ENCODE measurements at regions not wholly inside any gene's neighbourhood (a gene's known extent, or its start where the extent isn't known, plus 50 kb on each side); places are given as distances from the start of the nearest gene placed in this dataset.

DNA sequence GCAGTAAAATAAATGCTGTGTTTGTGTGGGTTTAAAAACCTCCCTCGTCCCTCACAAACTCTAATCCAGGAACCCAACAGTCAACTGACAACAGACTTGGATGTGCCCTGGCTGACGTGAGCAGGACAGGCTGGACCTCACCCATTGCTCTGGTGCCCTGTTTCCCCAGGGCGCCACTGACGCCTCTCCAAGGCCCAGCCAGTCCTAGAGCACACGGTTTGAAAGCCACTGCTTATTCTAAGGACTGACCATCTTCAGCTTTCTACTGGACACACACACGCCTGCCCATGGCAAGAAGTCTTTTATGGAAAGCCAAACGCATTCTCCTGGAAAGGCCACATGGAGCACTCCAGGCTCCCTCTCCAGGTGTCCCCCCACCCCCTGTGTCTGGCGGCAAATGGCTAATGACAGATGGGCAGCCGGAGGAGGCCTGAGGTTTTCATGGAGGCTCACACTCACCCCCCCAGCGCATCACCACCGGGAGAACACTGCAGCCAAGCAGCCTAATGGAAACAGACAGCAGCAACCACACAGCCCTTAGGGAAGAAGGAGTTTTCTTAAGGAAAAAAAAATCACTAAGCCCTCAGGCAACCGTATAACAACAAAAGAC, 319.2 kb downstream of the SOX9 start:
- no peak for DNase-seq (ENCODE audit: low read depth in 4 of 4, low spot score in 3 of 4)

DNA sequence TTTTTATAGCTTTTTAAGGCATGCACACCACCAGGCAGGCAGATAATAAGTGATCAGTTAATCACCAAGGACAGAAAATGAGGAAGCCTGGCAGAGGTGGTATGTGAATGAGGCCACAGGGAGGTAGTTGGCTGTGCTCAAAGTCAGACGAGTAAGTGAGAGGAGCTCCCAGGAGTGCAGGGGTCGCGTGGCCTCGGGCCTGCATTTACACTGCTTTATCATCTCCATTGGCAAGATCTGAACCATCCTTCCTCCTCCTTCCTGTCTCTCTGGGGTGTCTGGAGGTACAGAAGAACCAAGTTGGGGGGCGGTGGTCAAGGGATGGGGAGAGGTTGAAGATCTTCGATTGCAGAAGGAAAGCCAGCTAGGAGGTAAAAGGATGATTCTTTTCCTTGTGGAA, 320.1 kb downstream of the SOX9 start:
- DNase-seq (ENCODE audit: low read depth in 4 of 4, low spot score in 3 of 4), result no peak

DNA sequence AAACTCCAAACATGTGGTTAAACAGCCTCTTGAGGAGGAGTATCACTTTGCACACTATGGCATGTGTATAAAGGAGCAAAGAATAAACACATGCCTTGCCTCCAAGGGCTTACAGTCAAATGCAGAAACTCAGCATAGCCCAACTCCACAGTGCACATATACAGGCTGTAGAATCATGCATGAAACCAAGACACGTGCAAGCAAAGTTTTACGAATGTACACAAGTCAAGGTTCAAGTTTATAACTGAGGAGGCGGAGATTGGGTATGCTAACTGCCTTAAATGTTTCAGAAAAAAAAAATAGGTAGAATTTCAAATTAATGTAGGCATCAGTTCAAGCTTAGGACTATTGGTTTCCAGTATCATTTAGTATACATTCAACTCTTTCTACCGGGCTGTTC, 321.1 kb downstream of the SOX9 start:
- DNase-seq (ENCODE audit: low read depth in 4 of 4, low spot score in 3 of 4), result no peak

GRCh38 chr17:72444517-72445054, 323.8 kb downstream of the SOX9 start:
- DNase-seq (ENCODE audit: low read depth in 4 of 4, low spot score in 3 of 4), result no peak

DNA sequence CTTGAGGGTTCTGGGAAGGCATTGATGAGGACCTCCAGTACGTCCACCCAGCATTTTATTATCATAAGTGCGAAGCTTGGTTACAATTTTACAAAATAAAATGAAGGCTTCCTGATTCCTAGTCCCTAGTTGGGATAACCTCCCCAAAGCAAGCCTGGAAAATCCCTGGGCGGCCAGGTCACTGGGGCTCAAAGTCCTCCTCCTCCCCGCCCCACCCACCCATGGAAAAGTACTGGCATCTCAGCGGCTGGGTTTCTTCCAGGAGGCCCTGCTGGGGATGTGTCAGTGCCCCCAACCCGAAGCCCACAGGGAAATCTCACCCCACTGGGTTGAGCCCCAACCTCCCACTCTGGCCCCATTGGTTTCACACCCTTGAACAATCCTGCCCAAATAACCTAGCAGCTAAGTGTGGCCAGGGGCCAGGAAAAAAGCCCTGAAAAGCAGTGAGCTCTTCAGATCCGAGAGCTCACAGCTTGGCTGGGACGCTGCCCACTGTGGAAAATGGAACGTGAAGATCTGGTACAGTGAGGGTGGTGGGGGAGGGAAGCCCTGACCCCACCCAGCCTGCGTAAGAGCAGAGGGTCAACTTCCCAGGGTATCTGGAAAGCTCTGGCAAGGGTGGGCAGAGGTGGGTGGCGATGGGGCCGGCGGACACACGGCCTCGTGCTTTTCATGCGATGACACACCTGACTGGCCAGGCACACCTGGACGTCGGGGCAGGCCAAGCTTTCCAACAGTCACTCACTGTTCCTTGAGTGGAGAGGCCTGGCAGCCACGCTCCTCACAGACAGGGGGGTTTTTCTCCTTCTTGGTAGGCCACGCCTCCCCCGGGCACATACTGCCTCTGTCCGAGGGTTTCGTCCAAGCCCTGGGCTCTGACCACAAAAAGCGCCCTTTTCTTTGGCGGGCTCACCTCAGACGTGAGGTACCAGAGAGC, 324.5 kb downstream of the SOX9 start:
- no peak for DNase-seq (ENCODE audit: low read depth in 4 of 4, low spot score in 3 of 4)

DNA sequence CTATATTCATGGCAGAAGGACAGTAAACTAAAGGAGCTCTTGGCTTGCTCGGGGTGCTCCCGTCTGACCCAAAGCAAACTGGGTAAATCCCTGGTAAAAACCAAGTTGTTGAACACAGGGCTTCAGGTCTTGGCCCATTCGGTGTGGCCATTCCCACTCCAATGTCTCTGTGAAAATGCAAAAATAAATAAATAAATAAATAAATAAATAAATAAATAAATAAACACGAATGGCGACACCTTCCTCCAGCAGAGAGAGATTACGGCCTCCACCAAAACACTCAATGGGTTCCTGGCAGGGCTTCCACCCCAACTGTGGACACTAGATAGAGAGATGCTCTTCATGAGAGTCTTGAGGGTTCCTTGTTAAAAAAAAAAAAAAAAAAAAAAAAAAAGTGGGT, 325.3 kb downstream of the SOX9 start:
- no peak for DNase-seq (ENCODE audit: low read depth in 4 of 4, low spot score in 3 of 4)

DNA sequence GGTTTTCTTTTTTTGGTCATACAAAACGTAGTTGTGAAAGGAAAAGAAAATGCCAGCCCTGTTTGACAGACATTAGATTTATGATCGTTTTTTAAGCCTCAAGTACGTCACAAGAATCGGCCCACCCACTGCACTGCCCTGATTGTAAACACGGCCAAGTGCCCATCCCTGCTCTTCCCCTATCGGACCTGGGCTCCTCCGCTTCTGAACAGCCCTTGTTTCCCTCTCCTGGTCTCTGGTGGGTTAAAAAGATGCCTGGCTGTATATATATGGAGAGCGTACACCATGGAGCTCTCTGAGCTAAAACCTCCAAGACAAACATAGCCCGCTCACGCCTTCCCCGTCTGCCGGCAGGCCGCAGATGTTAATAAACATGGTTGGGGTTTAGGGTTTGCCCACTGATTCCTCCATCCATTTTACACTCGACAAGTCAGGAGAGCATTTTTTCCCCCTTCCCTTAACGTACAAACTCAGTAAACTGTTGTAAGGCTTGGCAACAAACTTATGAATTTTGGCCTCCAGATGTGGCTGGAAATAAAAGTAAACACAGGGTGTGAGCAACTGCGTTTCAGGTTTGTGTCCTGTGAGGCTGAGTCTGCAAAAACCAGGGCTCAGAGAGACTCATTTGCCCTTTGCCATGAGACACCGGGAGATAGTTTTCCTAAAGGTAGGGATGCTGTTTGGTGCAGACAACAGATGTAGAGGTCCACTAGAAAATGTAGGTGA, 325.9 kb downstream of the SOX9 start:
- no peak for DNase-seq (ENCODE audit: low read depth in 4 of 4, low spot score in 3 of 4)

DNA sequence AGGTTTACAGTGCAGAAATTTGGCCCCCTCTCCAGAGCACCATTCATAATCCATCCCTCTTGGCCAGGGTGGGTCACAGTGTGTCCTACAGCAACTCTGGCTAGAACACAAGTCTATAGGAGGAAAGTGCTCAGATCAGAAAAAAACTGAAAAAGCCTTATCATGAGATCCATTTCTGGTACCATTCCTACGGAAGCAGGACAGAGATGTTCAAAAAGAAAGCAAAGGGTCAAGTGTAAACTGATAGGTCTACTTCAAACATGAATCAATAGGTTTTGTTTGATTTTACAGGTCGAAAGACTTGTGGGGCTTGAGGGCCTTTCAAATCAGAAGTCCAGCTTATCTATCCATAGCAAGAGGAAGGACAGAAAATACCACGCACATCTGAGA, 326.4 kb downstream of the SOX9 start:
- DNase-seq (ENCODE audit: low read depth in 4 of 4, low spot score in 3 of 4), result no peak

DNA sequence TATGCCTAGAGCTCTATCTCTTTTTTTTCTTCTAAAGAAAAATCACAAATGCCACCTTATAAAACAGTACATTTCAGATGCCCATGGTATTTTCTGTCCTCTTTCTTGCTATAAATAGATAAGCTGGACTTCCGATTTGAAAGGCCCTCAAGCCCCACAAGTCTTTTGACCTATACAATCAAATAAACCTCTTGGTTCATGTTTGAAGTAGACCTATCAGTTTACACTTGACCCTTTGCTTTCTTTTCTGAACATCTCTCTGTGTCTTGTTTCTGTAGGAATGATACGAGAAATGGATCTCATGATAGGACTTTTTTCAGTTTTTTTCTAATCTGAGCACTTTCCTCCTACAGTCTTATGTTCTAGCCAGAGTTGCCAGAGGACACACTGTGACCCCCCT, 327.2 kb downstream of the SOX9 start:
- DNase-seq (ENCODE audit: low read depth in 4 of 4, low spot score in 3 of 4), result no peak

- no peak for DNase-seq (ENCODE audit: low read depth in 4 of 4, low spot score in 3 of 4)
Observed at GRCh38 chr17:72452286-72453173, 331.7 kb downstream of the SOX9 start.

GRCh38 chr17:72454342-72454741, 333.5 kb downstream of the SOX9 start:
- no peak for DNase-seq (ENCODE audit: low read depth in 4 of 4, low spot score in 3 of 4)

DNA sequence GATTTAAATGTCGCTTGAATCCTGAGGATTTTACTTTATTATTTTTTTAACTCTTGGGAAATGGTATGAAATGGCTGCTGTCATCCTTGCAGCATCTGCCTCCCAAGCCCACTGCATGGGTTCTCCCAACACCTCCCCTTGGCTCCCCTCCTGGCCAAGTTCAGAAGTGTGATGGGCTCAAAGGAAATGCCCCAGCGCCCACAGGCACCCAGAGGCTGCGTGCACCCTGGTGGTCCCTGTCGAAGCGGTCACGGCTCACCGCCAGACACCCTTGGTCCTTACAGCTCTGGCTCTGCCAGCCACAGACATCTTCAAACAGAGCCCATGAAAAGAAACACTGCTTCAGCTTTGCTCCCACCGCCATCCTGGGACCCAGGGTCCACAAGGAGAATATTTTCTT, 334.7 kb downstream of the SOX9 start:
- DNase-seq (ENCODE audit: low read depth in 4 of 4, low spot score in 3 of 4), result no peak

- DNase-seq (ENCODE audit: low read depth in 4 of 4, low spot score in 3 of 4), result no peak
Observed at GRCh38 chr17:72456075-72456474, 335.3 kb downstream of the SOX9 start.

DNA sequence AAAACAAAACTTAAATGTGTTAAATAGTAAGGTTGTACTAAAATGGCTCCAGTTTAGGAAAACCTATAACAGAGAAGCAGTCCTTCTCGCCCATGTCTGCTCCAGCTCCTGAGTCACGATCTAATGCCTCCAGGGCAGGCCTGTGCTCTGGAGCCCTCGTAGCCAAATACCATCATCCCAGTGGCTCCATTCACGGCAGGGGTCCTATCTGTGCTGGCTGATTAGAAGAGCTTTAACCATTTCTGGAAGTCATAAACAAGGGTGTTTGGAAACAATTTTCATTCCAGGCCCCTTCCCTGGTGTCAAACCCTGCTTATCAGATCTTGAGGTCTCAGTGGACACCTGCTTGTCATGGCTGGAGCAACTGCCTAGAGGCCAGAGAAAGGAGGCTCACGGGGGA, 336.9 kb downstream of the SOX9 start:
- no peak for DNase-seq (ENCODE audit: low read depth in 4 of 4, low spot score in 3 of 4)

GRCh38 chr17:72458301-72458700, 337.5 kb downstream of the SOX9 start:
- no peak for DNase-seq (ENCODE audit: low read depth in 4 of 4, low spot score in 3 of 4)

GRCh38 chr17:72460711-72461110, 339.9 kb downstream of the SOX9 start:
- no peak for DNase-seq (ENCODE audit: low read depth in 4 of 4, low spot score in 3 of 4)

DNA sequence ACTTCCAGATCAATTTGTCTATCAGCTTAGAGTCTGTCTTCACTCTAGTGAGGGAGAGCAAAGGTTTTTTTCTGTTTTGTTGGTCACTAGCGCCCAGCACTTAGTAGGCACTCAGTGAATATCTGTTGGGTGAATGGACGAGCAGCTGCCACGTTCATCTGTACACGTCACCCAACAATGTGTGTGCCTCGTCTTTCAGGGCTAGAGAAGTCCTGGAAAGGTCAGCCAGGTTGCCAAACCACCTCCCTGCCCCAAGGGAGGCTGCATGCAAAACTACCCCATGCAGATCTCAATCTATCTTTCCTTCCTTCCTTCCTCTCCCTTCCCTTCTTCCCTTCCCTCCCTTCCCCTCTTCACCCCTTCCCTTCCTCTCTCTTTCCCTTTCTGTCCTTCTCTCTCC, 340.9 kb downstream of the SOX9 start:
- no peak for DNase-seq (ENCODE audit: low read depth in 4 of 4, low spot score in 3 of 4)

- DNase-seq (ENCODE audit: low read depth in 4 of 4, low spot score in 3 of 4), result no peak
Observed at GRCh38 chr17:72462407-72462806, 341.6 kb downstream of the SOX9 start.

DNA sequence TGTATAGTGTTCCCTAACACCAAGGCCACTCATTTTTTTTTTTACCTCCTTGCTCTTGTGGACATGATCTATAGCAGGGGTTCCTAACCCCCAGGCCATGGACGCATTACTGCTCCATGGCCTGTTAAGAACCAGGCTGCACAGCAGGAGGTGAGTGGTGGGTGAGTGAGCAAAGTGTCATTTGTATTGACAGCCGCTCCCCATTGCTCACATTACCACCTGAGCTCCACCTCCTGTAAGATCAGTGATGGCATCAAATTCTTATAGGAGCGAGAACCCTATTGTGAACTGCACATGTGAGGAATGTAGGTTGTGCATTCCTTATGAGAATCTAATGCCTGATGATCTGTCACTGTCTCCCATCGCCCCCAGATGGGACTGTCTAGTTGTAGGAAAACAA, 342.0 kb downstream of the SOX9 start:
- DNase-seq (ENCODE audit: low read depth in 4 of 4, low spot score in 3 of 4), result no peak
